K562 (cell line): ENCODE measurements at regions not wholly inside any gene's neighbourhood (a gene's known extent, or its start where the extent isn't known, plus 50 kb on each side); places are given as distances from the start of the nearest gene placed in this dataset.
A peak's percentile ranks its signal among the peaks of the same experiment; 100 is the strongest.

Experiments used
- ATAC-seq: fragments of 200-7000 bp; cut with Tn5 transposase; 3 replicates; pipeline ENCODE4 v1.9.1; 2020; ENCODE audit warnings: moderate library complexity
- BruUV-seq: library from RNA; stranded (reverse); fragments of 400-500 nt; replicated peaks from 2 replicates; lab custom pipeline; 2021; lab: Mats Ljungman, UMichigan
- CTCF ChIA-PET: fragments of 300-600 bp; formaldehyde crosslinking; extraction: SDS; loops from one replicate; lab custom pipeline; 2021; ENCODE audit warnings: low intra/inter-chr PET ratio; lab: Yijun Ruan, JAX
- POLR2A ChIA-PET: fragments of 300-600, 350-650 bp; sonication (Branson Sonifier 250); formaldehyde crosslinking; extraction: SDS; loops from one replicate; lab custom pipeline; 2021; ENCODE audit warnings: antibody characterized with exemption, inconsistent platforms; lab: Yijun Ruan, JAX
- DNase-seq, 4 experiments: peaks; one replicate each; pipeline versions ENCODE4 v3.0.0 to v3.0.0-alpha.2; 2011 to 2018; ENCODE audit warnings: low spot score in 3 of 4, mixed read lengths in 3 of 4; ENCODE audit errors: extremely low read depth in 1 of 4
- FAIRE-seq: peaks from 2 replicates; lab custom pipeline; 2011; peaks lifted over from hg19 to GRCh38; lab: Jason Lieb, UNC
- H2AFZ ChIP-seq: 2 replicates; pipeline ENCODE4 v1.6.0; 2011; ENCODE audit warnings: low read depth, low read length, control low read depth, inconsistent platforms
- H3K27ac ChIP-seq: fragments of 200-600 bp; 3 replicates; pipeline ENCODE4 v1.8.0; 2011; ENCODE audit warnings: low read depth, mild to moderate bottlenecking, control low read depth, inconsistent platforms, low read length, moderate library complexity, mixed read lengths; ENCODE audit errors: extremely low read depth
- H3K27me3 ChIP-seq, 2 experiments: fragments of 300-600 bp in 1 of 2; 2 replicates in 1 of 2; 3 replicates in 1 of 2; pipeline versions ENCODE4 v1.6.0 to v1.8.0; 2011; ENCODE audit warnings: inconsistent platforms in 2 of 2, low read length in 2 of 2, mild to moderate bottlenecking in 1 of 2, mixed read lengths in 1 of 2, moderate library complexity in 1 of 2; ENCODE audit not compliant: control insufficient read depth in 2 of 2, insufficient read depth in 2 of 2
- H3K36me3 ChIP-seq: fragments of 300-600 bp; 3 replicates; pipeline ENCODE4 v1.8.0; 2011; ENCODE audit warnings: mild to moderate bottlenecking, low read length, inconsistent platforms; ENCODE audit not compliant: control insufficient read depth, insufficient read depth
- H3K4me1 ChIP-seq, 2 experiments: fragments of 200-600 bp in 1 of 2; replicated peaks in 1 of 2; 2 replicates in 1 of 2; 3 replicates in 1 of 2; pipeline versions ENCODE4 v1.5.1 to v1.8.0; 2011; ENCODE audit warnings: inconsistent platforms in 2 of 2, low read length in 2 of 2, mild to moderate bottlenecking in 1 of 2, mixed read lengths in 1 of 2, moderate library complexity in 1 of 2; ENCODE audit not compliant: control insufficient read depth in 2 of 2, insufficient read depth in 2 of 2
- H3K4me2 ChIP-seq: 2 replicates; pipeline ENCODE4 v1.6.1; 2011; ENCODE audit warnings: low read length, control low read depth, inconsistent platforms, mixed read lengths; ENCODE audit not compliant: insufficient read depth
- H3K4me3 ChIP-seq: fragments of 200-600 bp; sonication (generic), shearing (Covaris generic); 2 replicates; pipeline ENCODE4 v1.5.1; 2016; ENCODE audit warnings: control low read depth, inconsistent platforms
- H3K79me2 ChIP-seq: fragments of 200-600 bp; 3 replicates; pipeline ENCODE4 v1.8.0; 2011; ENCODE audit warnings: low read length, inconsistent platforms; ENCODE audit not compliant: control insufficient read depth, insufficient read depth
- H3K9ac ChIP-seq, 2 experiments: 2 replicates each; pipeline versions ENCODE4 v1.6.0 to v1.6.1; 2011; ENCODE audit warnings: low read depth in 2 of 2, low read length in 2 of 2, control low read depth in 1 of 2, inconsistent platforms in 1 of 2, mild to moderate bottlenecking in 1 of 2, mixed read lengths in 1 of 2; ENCODE audit not compliant: insufficient read depth in 1 of 2
- H3K9me1 ChIP-seq: one replicate; pipeline ENCODE4 v1.6.0; 2011; ENCODE audit warnings: inconsistent platforms, mild to moderate bottlenecking, low read length, moderate library complexity; ENCODE audit not compliant: control insufficient read depth, insufficient read depth
- H3K9me3 ChIP-seq: replicated peaks from 2 replicates; pipeline ENCODE4 v1.5.1; 2011; ENCODE audit warnings: low read depth, low read length, inconsistent platforms; ENCODE audit not compliant: control insufficient read depth, insufficient read depth
- H4K20me1 ChIP-seq: replicated peaks from 2 replicates; pipeline ENCODE4 v1.6.1; 2011; ENCODE audit warnings: low read length, inconsistent platforms, mixed read lengths; ENCODE audit not compliant: control insufficient read depth, insufficient read depth
- ARID4B ChIP-seq: sonication (generic); formaldehyde crosslinking; IDR thresholded peaks from 2 replicates; pipeline ENCODE4 v1.8.0; 2022; ENCODE audit warnings: mild to moderate bottlenecking, missing genetic modification reagents
- BRD9 ChIP-seq: fragments of 450-650 bp; IDR thresholded peaks from 2 replicates; pipeline ENCODE4 v1.6.1; 2018; ENCODE audit warnings: low read depth; ENCODE audit not compliant: partially characterized antibody
- HINFP ChIP-seq: fragments of 450-650 bp; conservative IDR thresholded peaks from 2 replicates; pipeline ENCODE4 v1.6.1; 2016; ENCODE audit warnings: missing genetic modification characterization, low read depth, mild to moderate bottlenecking, control low read depth, missing compliant biosample characterization
- SIN3A ChIP-seq, 2 experiments: fragments of 150-350 bp in 1 of 2; IDR thresholded peaks; 2 replicates each; pipeline ENCODE4 v1.6.1; 2011 to 2016; ENCODE audit warnings: borderline replicate concordance in 2 of 2, low read depth in 2 of 2, low read length in 2 of 2, mild to moderate bottlenecking in 2 of 2, moderate library complexity in 2 of 2; ENCODE audit not compliant: control insufficient read depth in 1 of 2
- SPI1 ChIP-seq: IDR thresholded peaks from 2 replicates; pipeline ENCODE4 v1.6.1; 2011; ENCODE audit warnings: low read depth, low read length, control low read depth, borderline replicate concordance
- TARDBP ChIP-seq: fragments of 450-650 bp; IDR thresholded peaks from 2 replicates; pipeline ENCODE4 v1.6.1; 2016
- ZFP30 ChIP-seq: fragments of 250-450 bp; sonication (Bioruptor Pico); IDR thresholded peaks from 2 replicates; pipeline ENCODE4 v1.8.0; 2022; ENCODE audit warnings: moderate library complexity, mild to moderate bottlenecking, inconsistent platforms, borderline replicate concordance
- ZFP36 ChIP-seq: fragments of 150-350 bp; IDR thresholded peaks from 2 replicates; pipeline ENCODE4 v1.6.1; 2018; ENCODE audit warnings: low read length, low read depth; ENCODE audit not compliant: partially characterized antibody
- WGBS: fragments of 100-300 bp; shearing (Covaris generic); methylation state at CpG from one replicate; pipeline ENCODE4 v1.1.6; 2016; ENCODE audit warnings: low coverage, mixed read lengths; ENCODE audit not compliant: insufficient coverage; ENCODE audit errors: missing lambda C conversion rate; 5-methylcytosine and 5-hydroxymethylcytosine counted together
- in situ Hi-C: fragments of 300-500 bp; cut with MboI; formaldehyde crosslinking; loops from 4 replicates; pipeline ENCODE4 v1.15.0; 2018; ENCODE audit warnings: inconsistent platforms, mixed read lengths
- intact Hi-C: fragments of 100-400 bp; cut with micrococcal nuclease; formaldehyde crosslinking; loops from 2 replicates; pipeline ENCODE4 v1.14.2; 2022
- TF ChIP-seq, protein P1 (sequence below): fragments of 450-650 bp; IDR thresholded peaks from 2 replicates; pipeline ENCODE4 v1.7.0; 2016; ENCODE audit warnings: borderline replicate concordance

- TF ChIP-seq, protein P1, sequence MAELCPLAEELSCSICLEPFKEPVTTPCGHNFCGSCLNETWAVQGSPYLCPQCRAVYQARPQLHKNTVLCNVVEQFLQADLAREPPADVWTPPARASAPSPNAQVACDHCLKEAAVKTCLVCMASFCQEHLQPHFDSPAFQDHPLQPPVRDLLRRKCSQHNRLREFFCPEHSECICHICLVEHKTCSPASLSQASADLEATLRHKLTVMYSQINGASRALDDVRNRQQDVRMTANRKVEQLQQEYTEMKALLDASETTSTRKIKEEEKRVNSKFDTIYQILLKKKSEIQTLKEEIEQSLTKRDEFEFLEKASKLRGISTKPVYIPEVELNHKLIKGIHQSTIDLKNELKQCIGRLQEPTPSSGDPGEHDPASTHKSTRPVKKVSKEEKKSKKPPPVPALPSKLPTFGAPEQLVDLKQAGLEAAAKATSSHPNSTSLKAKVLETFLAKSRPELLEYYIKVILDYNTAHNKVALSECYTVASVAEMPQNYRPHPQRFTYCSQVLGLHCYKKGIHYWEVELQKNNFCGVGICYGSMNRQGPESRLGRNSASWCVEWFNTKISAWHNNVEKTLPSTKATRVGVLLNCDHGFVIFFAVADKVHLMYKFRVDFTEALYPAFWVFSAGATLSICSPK = no peak
- no peak for TF ChIP-seq HINFP (tag)
- no peak for TF ChIP-seq ZFP30 (CRISPR knock-in tag)
- no peak for TF ChIP-seq BRD9
- TF ChIP-seq ZFP36 = no peak
- TF ChIP-seq TARDBP = no peak
Measured at GRCh38 chr13:73623281-73623680, 510.9 kb downstream of the KLF12 start (continued).

DNA sequence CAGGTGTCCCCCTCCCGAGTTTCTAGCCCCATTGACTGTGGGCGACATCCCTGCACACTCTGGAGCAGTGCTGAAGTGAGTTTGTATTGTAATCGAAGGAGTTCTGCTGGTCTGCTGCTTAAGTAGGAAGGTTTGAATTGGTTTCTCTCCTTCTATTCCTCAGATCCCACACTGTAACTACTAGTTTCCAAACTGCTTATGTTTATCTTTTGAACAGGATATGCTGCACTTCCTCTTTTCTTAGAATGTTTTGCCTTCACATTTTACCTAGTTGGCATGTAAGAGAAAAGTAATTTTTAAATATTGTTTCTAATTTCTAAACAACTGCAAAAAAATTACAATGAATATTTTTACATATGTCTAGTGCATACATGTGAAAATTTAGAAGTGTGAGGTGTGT lies 511.8 kb downstream of the KLF12 start:
- no peaks in the 10 kb centered on the region for H3K27me3 ChIP-seq
- ChIA-PET CTCF (no interaction called here), POLR2A (no interaction called here)
- H3K79me2 ChIP-seq = no peaks in the 10 kb centered on the region
- H3K9me3 ChIP-seq = no peaks in the 10 kb centered on the region
- FAIRE-seq = no peak
- DNase-seq = no peak
- H3K9me1 ChIP-seq = no peaks in the 10 kb centered on the region
- no peak overlapping the region for H3K27ac ChIP-seq
- intact Hi-C loops = no loop called here
- H3K4me1 ChIP-seq = no peaks in the 10 kb centered on the region
- H3K4me2 ChIP-seq = peak overlapping the region; percentile 10; the same call in 1 of the 2 replicates
- no peaks in the 10 kb centered on the region for H4K20me1 ChIP-seq
- no peak overlapping the region for H3K9ac ChIP-seq
- BruUV-seq = no TSS peak
- 0% methylated on average over 3 of the region's 3 CpGs for WGBS
- in situ Hi-C loops = no loop called here
- ATAC-seq = no peak
- H3K4me3 ChIP-seq = no peak overlapping the region
- peak; percentile 93 for TF ChIP-seq SPI1
- no peak for TF ChIP-seq ARID4B
- TF ChIP-seq SIN3A (IDR thresholded peaks at IDR 0.05; ENCODE audit: borderline replicate concordance in 2 of 2, control insufficient read depth in 1 of 2, low read depth in 2 of 2, low read length in 2 of 2) = no peak
- no peaks in the 10 kb centered on the region for H3K36me3 ChIP-seq
- H2AFZ ChIP-seq = peak overlapping the region; percentile 17; the same call in 1 of the 2 replicates
